ENCODE measurements at regions not wholly inside any gene's neighbourhood (a gene's known extent, or its start where the extent isn't known, plus 50 kb on each side); places are given as distances from the start of the nearest gene placed in this dataset.

- ATAC-seq: no peak
- TF ChIP-seq ZC3H10 (CRISPR knock-in tag; IDR thresholded peaks at IDR 0.05) (no peak), OSR1 (CRISPR knock-in tag; IDR thresholded peaks at IDR 0.05) (no peak), ESRRG (CRISPR knock-in tag; IDR thresholded peaks at IDR 0.05) (no peak), ZNF565 (CRISPR knock-in tag; conservative IDR thresholded peaks at IDR 0.05; ENCODE audit: low read depth) (no peak), ZFP30 (CRISPR knock-in tag; IDR thresholded peaks at IDR 0.05) (no peak), ZFP3 (CRISPR knock-in tag; IDR thresholded peaks at IDR 0.05) (no peak), ARNTL (CRISPR knock-in tag; IDR thresholded peaks at IDR 0.05; ENCODE audit: borderline replicate concordance, low read depth) (no peak)
Measured at GRCh38 chr3:88542916-88543315, 393.2 kb downstream of the C3orf38 start.

- TF ChIP-seq TSHZ2 (CRISPR knock-in tag; IDR thresholded peaks at IDR 0.05): no peak
- no peak for TF ChIP-seq TOX (CRISPR knock-in tag; IDR thresholded peaks at IDR 0.05; ENCODE audit: borderline replicate concordance)
- TF ChIP-seq ZC3H10 (CRISPR knock-in tag; IDR thresholded peaks at IDR 0.05): no peak
- TF ChIP-seq ESRRG (CRISPR knock-in tag; IDR thresholded peaks at IDR 0.05): no peak
- TF ChIP-seq ISL1 (CRISPR knock-in tag; IDR thresholded peaks at IDR 0.05): no peak
- TF ChIP-seq ARNTL (CRISPR knock-in tag; IDR thresholded peaks at IDR 0.05; ENCODE audit: borderline replicate concordance, low read depth): no peak
- no peak for TF ChIP-seq ZFP30 (CRISPR knock-in tag; IDR thresholded peaks at IDR 0.05)
- no peak for TF ChIP-seq CSDC2 (CRISPR knock-in tag; IDR thresholded peaks at IDR 0.05)
- no peak for TF ChIP-seq POU6F1 (CRISPR knock-in tag; IDR thresholded peaks at IDR 0.05; ENCODE audit: borderline replicate concordance, low read depth)
- no peak for TF ChIP-seq SNAI2 (CRISPR knock-in tag; IDR thresholded peaks at IDR 0.05)
- no peak for TF ChIP-seq BACH2 (CRISPR knock-in tag; IDR thresholded peaks at IDR 0.05; ENCODE audit: borderline replicate concordance)
- no peak for TF ChIP-seq ZFP3 (CRISPR knock-in tag; IDR thresholded peaks at IDR 0.05)
- TF ChIP-seq PATZ1 (CRISPR knock-in tag; IDR thresholded peaks at IDR 0.05; ENCODE audit: borderline replicate concordance): no peak
- no peak for TF ChIP-seq PPARA (CRISPR knock-in tag; IDR thresholded peaks at IDR 0.05; ENCODE audit: borderline replicate concordance)
- TF ChIP-seq RARB (CRISPR knock-in tag; IDR thresholded peaks at IDR 0.05): no peak
- no peak for TF ChIP-seq CSRNP3 (CRISPR knock-in tag; IDR thresholded peaks at IDR 0.05)
- TF ChIP-seq GLIS3 (CRISPR knock-in tag; IDR thresholded peaks at IDR 0.05): no peak
- no peak for TF ChIP-seq OSR1 (CRISPR knock-in tag; IDR thresholded peaks at IDR 0.05)
- no peak for TF ChIP-seq ZNF565 (CRISPR knock-in tag; conservative IDR thresholded peaks at IDR 0.05; ENCODE audit: low read depth)
- no peak for TF ChIP-seq CREB5 (CRISPR knock-in tag; IDR thresholded peaks at IDR 0.05; ENCODE audit: low read depth)
- ATAC-seq: no peak
Measured at GRCh38 chr3:88572450-88572849, 422.7 kb downstream of the C3orf38 start.

- TF ChIP-seq TSHZ2 (CRISPR knock-in tag; IDR thresholded peaks at IDR 0.05) (no peak), TOX (CRISPR knock-in tag; IDR thresholded peaks at IDR 0.05; ENCODE audit: borderline replicate concordance) (no peak), ZC3H10 (CRISPR knock-in tag; IDR thresholded peaks at IDR 0.05) (no peak), BACH2 (CRISPR knock-in tag; IDR thresholded peaks at IDR 0.05; ENCODE audit: borderline replicate concordance) (no peak), PPARA (CRISPR knock-in tag; IDR thresholded peaks at IDR 0.05; ENCODE audit: borderline replicate concordance) (no peak), PATZ1 (CRISPR knock-in tag; IDR thresholded peaks at IDR 0.05; ENCODE audit: borderline replicate concordance) (no peak), ESRRG (CRISPR knock-in tag; IDR thresholded peaks at IDR 0.05) (no peak), GLIS3 (CRISPR knock-in tag; IDR thresholded peaks at IDR 0.05) (no peak)
- no peak for ATAC-seq
Measured at GRCh38 chr3:88573472-88573871, 423.7 kb downstream of the C3orf38 start.

Measured in SK-N-SH treated with all-trans-retinoic acid at 6 μM for 48 hours (cell line).